Transverse colon (tissue), 4 donors: ENCODE measurements at regions not wholly inside any gene's neighbourhood (a gene's known extent, or its start where the extent isn't known, plus 50 kb on each side); places are given as distances from the start of the nearest gene placed in this dataset.

Experiments
- DNase-seq: peaks from one replicate; pipeline ENCODE4 v3.0.0-alpha.2; 2019
- H3K27ac ChIP-seq, 4 donors: fragments of 200-600 bp; sonication (generic); 2 replicates each; pipeline ENCODE4 v1.5.1; 2016 to 2018; ENCODE audit warnings: inconsistent platforms in 4 of 4
- H3K27me3 ChIP-seq: fragments of 200-600 bp; sonication (generic); 2 replicates; pipeline ENCODE4 v1.5.1; 2017; ENCODE audit warnings: inconsistent platforms
- H3K36me3 ChIP-seq, 4 donors: fragments of 200-600 bp; sonication (generic); 2 replicates each; pipeline ENCODE4 v1.5.1; 2017 to 2019; ENCODE audit warnings: inconsistent platforms in 4 of 4
- H3K4me1 ChIP-seq, 4 donors: fragments of 200-600 bp; sonication (generic); 2 replicates each; pipeline ENCODE4 v1.5.1; 2017 to 2020; ENCODE audit warnings: inconsistent platforms in 4 of 4
- H3K4me3 ChIP-seq, 4 donors: fragments of 200-600 bp; sonication (generic); 1 replicate in 1 of 4; 2 replicates in 3 of 4; pipeline versions ENCODE4 v1.5.1 to v1.6.1; 2017 to 2019; ENCODE audit warnings: inconsistent platforms in 4 of 4
- H3K9me3 ChIP-seq, 2 donors: fragments of 200-600 bp; sonication (generic); 2 replicates each; pipeline ENCODE4 v1.5.1; 2017 to 2019; ENCODE audit warnings: inconsistent platforms in 2 of 2
- CTCF ChIP-seq, 5 experiments: fragments of 200-600 bp in 3 of 5; fragments of 450-650 bp in 2 of 5; sonication (generic) in 3 of 5; IDR thresholded peaks; 1 replicate in 2 of 5; 2 replicates in 3 of 5; pipeline ENCODE4 v1.5.1; 2016 to 2017; ENCODE audit warnings: antibody characterized with exemption in 5 of 5, inconsistent platforms in 3 of 5, mild to moderate bottlenecking in 2 of 5, moderate library complexity in 1 of 5
- EP300 ChIP-seq: sonication (generic); formaldehyde crosslinking; IDR thresholded peaks from one replicate; pipeline ENCODE4 v1.6.1; 2017; ENCODE audit warnings: antibody characterized with exemption, low read depth
- POLR2A ChIP-seq: fragments of 450-650 bp; IDR thresholded peaks from one replicate; pipeline ENCODE4 v1.6.1; 2016; ENCODE audit warnings: antibody characterized with exemption, mild to moderate bottlenecking, moderate library complexity
- POLR2AphosphoS5 ChIP-seq, 3 donors: sonication (generic); formaldehyde crosslinking; IDR thresholded peaks; one replicate each; pipeline ENCODE4 v1.6.1; 2016; ENCODE audit warnings: antibody characterized with exemption in 3 of 3
- WGBS, 2 donors: methylation state at CpG; one replicate each; pipeline ENCODE4 v1.1.5; 2018; ENCODE audit warnings: low coverage in 1 of 2; 5-methylcytosine and 5-hydroxymethylcytosine counted together
- in situ Hi-C, 4 donors: fragments of 200-750 bp; cut with MboI; loops; one replicate each; pipeline versions ENCODE4 v1.15.0 to v1.15.1; 2017; ENCODE audit warnings: low sequenced_read_pairs in 3 of 4, low pct_ligation_motif_present in 1 of 4, low pct_unique_long_range_greater_than_20kb in 1 of 4
- intact Hi-C: fragments of 100-400 bp; cut with DNase I; formaldehyde crosslinking; loops from one replicate; pipeline ENCODE4 v1.15.1; 2023; ENCODE audit warnings: low total_unique reads

GRCh38 chr2:144235050-144235449 is 284.9 kb downstream of the ZEB2 start:
- no peak for DNase-seq
- Histone ChIP-seq H3K4me3 (no peak overlapping the region), H3K36me3 (no peaks in the 10 kb centered on the region), H3K27me3 (no peaks in the 10 kb centered on the region), H3K27ac (no peak overlapping the region), H3K9me3 (no peaks in the 10 kb centered on the region), H3K4me1 (peaks cover 0 to 4% (median 0%) of the 10 kb centered on the region in 4 donors)
- TF ChIP-seq EP300 (no peak), CTCF (IDR thresholded peaks at IDR 0.05) (no peak), POLR2AphosphoS5 (IDR thresholded peaks at IDR 0.05) (no peak), POLR2A (no peak)
- whole genome bisulfite sequencing, 2 donors: 63 to 81% methylated on average over 1 of the region's 1 CpG
- in situ Hi-C loops: no loop called here
- intact Hi-C loops: no loop called here

- no peaks in the 10 kb centered on the region for H3K36me3 ChIP-seq
- no peak overlapping the region for H3K4me3 ChIP-seq
- H3K9me3 ChIP-seq: no peaks in the 10 kb centered on the region
- H3K4me1 ChIP-seq: peaks cover 0 to 4% (median 0%) of the 10 kb centered on the region in 4 donors
- in situ Hi-C loops: no loop called here
- TF ChIP-seq POLR2AphosphoS5 (IDR thresholded peaks at IDR 0.05): no peak
- TF ChIP-seq POLR2A: no peak
- no peak for TF ChIP-seq CTCF (IDR thresholded peaks at IDR 0.05)
- no peak for TF ChIP-seq EP300
- intact Hi-C loops: no loop called here
- WGBS, 2 donors: 63 to 68% methylated on average over 4 of the region's 4 CpGs
- no peaks in the 10 kb centered on the region for H3K27me3 ChIP-seq
- DNase-seq: no peak
- H3K27ac ChIP-seq: no peak overlapping the region
Measured at GRCh38 chr2:144234542-144234871, 285.4 kb downstream of the ZEB2 start.

- no peak overlapping the region for H3K27ac ChIP-seq
- H3K36me3 ChIP-seq: no peaks in the 10 kb centered on the region
- intact Hi-C loops: no loop called here
- H3K9me3 ChIP-seq: no peaks in the 10 kb centered on the region
- in situ Hi-C loops: no loop called here
- no peaks in the 10 kb centered on the region for H3K27me3 ChIP-seq
- DNase-seq: no peak
- H3K4me1 ChIP-seq: peaks cover 0 to 4% (median 0%) of the 10 kb centered on the region in 4 donors
- TF ChIP-seq POLR2A (no peak), EP300 (no peak)
- 59 to 65% methylated on average over 3 of the region's 3 CpGs for WGBS, 2 donors
- no peak overlapping the region for H3K4me3 ChIP-seq
Measured at GRCh38 chr2:144233733-144234541, 286.0 kb downstream of the ZEB2 start.

- DNase-seq: no peak
- in situ Hi-C loops (no loop called here), intact Hi-C loops (no loop called here)
- no peak overlapping the region for H3K27ac ChIP-seq
- H3K4me1 ChIP-seq: peaks cover 0 to 4% (median 0%) of the 10 kb centered on the region in 4 donors
- no peak for TF ChIP-seq POLR2AphosphoS5 (IDR thresholded peaks at IDR 0.05)
- TF ChIP-seq EP300: no peak
- TF ChIP-seq CTCF (IDR thresholded peaks at IDR 0.05): no peak
- no peak for TF ChIP-seq POLR2A
- no peak overlapping the region for H3K4me3 ChIP-seq
- no peaks in the 10 kb centered on the region for H3K27me3 ChIP-seq
- no peaks in the 10 kb centered on the region for H3K9me3 ChIP-seq
- H3K36me3 ChIP-seq: no peaks in the 10 kb centered on the region
- 63 to 75% methylated on average over 1 to 2 of the region's 2 CpGs for WGBS, 2 donors
Measured at GRCh38 chr2:144233317-144233716, 286.6 kb downstream of the ZEB2 start.
